ENCODE measurements at regions not wholly inside any gene's neighbourhood (a gene's known extent, or its start where the extent isn't known, plus 50 kb on each side); places are given as distances from the start of the nearest gene placed in this dataset.

GRCh38 chr2:129004485-129004884 is 685.8 kb upstream of the HS6ST1 start:
- TF ChIP-seq CTCF (conservative IDR thresholded peaks at IDR 0.05): no peak
- H3K27ac ChIP-seq: no peak overlapping the region

GRCh38 chr2:129004940-129005490 is 686.3 kb upstream of the HS6ST1 start:
- no peak overlapping the region for H3K27ac ChIP-seq
- TF ChIP-seq CTCF (conservative IDR thresholded peaks at IDR 0.05): no peak

GRCh38 chr2:129006135-129006886 is 687.6 kb upstream of the HS6ST1 start:
- H3K27ac ChIP-seq: no peak overlapping the region
- no peak for TF ChIP-seq CTCF (conservative IDR thresholded peaks at IDR 0.05)

GRCh38 chr2:129006901-129007300 is 688.2 kb upstream of the HS6ST1 start:
- H3K27ac ChIP-seq: no peak overlapping the region
- TF ChIP-seq CTCF (conservative IDR thresholded peaks at IDR 0.05): no peak

GRCh38 chr2:129008055-129008880 is 689.6 kb upstream of the HS6ST1 start:
- TF ChIP-seq CTCF (conservative IDR thresholded peaks at IDR 0.05): no peak
- H3K27ac ChIP-seq: no peak overlapping the region

GRCh38 chr2:129008881-129009554 is 690.4 kb upstream of the HS6ST1 start:
- TF ChIP-seq CTCF (conservative IDR thresholded peaks at IDR 0.05): no peak
- H3K27ac ChIP-seq: no peak overlapping the region

Measured in VCaP (cell line).